H9 (cell line): ENCODE measurements at regions not wholly inside any gene's neighbourhood (a gene's known extent, or its start where the extent isn't known, plus 50 kb on each side); places are given as distances from the start of the nearest gene placed in this dataset.

ENCODE experiments used
- DNase-seq: peaks from one replicate; pipeline ENCODE4 v3.0.0-alpha.2; 2017
- H2AFZ ChIP-seq: one replicate; pipeline ENCODE4 v1.6.1; 2013; ENCODE audit warnings: mild to moderate bottlenecking, low read length, control low read depth, moderate library complexity
- H2AK5ac ChIP-seq: 2 replicates; pipeline ENCODE4 v1.6.1; 2013; ENCODE audit warnings: low read length, control low read depth, mixed read lengths; ENCODE audit not compliant: insufficient read length
- H2BK120ac ChIP-seq: one replicate; pipeline ENCODE4 v1.6.1; 2013; ENCODE audit warnings: low read depth, mild to moderate bottlenecking, low read length, control low read depth, inconsistent platforms; ENCODE audit not compliant: poor library complexity, severe bottlenecking
- H2BK12ac ChIP-seq: 2 replicates; pipeline ENCODE4 v1.6.1; 2013; ENCODE audit warnings: low read length, control low read depth, mixed read lengths, low read depth; ENCODE audit not compliant: insufficient read length
- H2BK15ac ChIP-seq: 2 replicates; pipeline ENCODE4 v1.6.1; 2013; ENCODE audit warnings: low read depth, low read length, control low read depth
- H2BK20ac ChIP-seq: one replicate; pipeline ENCODE4 v1.6.1; 2013; ENCODE audit warnings: low read depth, mild to moderate bottlenecking, low read length, control low read depth, inconsistent platforms; ENCODE audit not compliant: poor library complexity, severe bottlenecking
- H2BK5ac ChIP-seq: 2 replicates; pipeline ENCODE4 v1.6.1; 2013; ENCODE audit warnings: low read length, control low read depth, mixed read lengths; ENCODE audit not compliant: insufficient read length
- H3K14ac ChIP-seq: 2 replicates; pipeline ENCODE4 v1.6.1; 2013; ENCODE audit warnings: low read length, control low read depth; ENCODE audit not compliant: insufficient read depth
- H3K18ac ChIP-seq: 2 replicates; pipeline ENCODE4 v1.6.1; 2013; ENCODE audit warnings: low read depth, mild to moderate bottlenecking, mixed read lengths, low read length, control low read depth; ENCODE audit not compliant: insufficient read length
- H3K23ac ChIP-seq: 2 replicates; pipeline ENCODE4 v1.6.1; 2013; ENCODE audit warnings: low read length, control low read depth, mixed read lengths, low read depth; ENCODE audit not compliant: insufficient read length
- H3K23me2 ChIP-seq: 2 replicates; pipeline ENCODE4 v1.6.1; 2013; ENCODE audit warnings: low read depth, mild to moderate bottlenecking, mixed read lengths, low read length, control low read depth; ENCODE audit not compliant: insufficient read length, poor library complexity, severe bottlenecking
- H3K27ac ChIP-seq: 2 replicates; pipeline ENCODE4 v1.5.1; 2013; ENCODE audit warnings: low read length, control low read depth, mixed read lengths, low read depth; ENCODE audit not compliant: insufficient read length
- H3K27me3 ChIP-seq: 2 replicates; pipeline ENCODE4 v1.6.1; 2013; ENCODE audit warnings: low read length, control low read depth, inconsistent platforms; ENCODE audit not compliant: insufficient read depth
- H3K4ac ChIP-seq: 2 replicates; pipeline ENCODE4 v1.6.1; 2013; ENCODE audit warnings: low read depth, mild to moderate bottlenecking, control low read depth, inconsistent platforms, low read length, moderate library complexity
- H3K4me1 ChIP-seq: 2 replicates; pipeline ENCODE4 v1.6.1; 2013; ENCODE audit warnings: low read length, control low read depth, inconsistent platforms; ENCODE audit not compliant: insufficient read depth
- H3K4me2 ChIP-seq: 2 replicates; pipeline ENCODE4 v1.6.1; 2013; ENCODE audit warnings: low read length, control low read depth, mixed read lengths; ENCODE audit not compliant: insufficient read length, insufficient read depth
- H3K56ac ChIP-seq: 2 replicates; pipeline ENCODE4 v1.6.1; 2013; ENCODE audit warnings: low read depth, mild to moderate bottlenecking, mixed read lengths, low read length, control low read depth; ENCODE audit not compliant: insufficient read length
- H3K79me1 ChIP-seq: 2 replicates; pipeline ENCODE4 v1.6.1; 2013; ENCODE audit warnings: low read depth, mild to moderate bottlenecking, moderate library complexity, low read length, control low read depth, inconsistent platforms; ENCODE audit not compliant: insufficient read depth, poor library complexity, severe bottlenecking
- H3K79me2 ChIP-seq: 2 replicates; pipeline ENCODE4 v1.6.1; 2013; ENCODE audit warnings: low read length, control low read depth, inconsistent platforms; ENCODE audit not compliant: insufficient read depth
- H3K9ac ChIP-seq: 2 replicates; pipeline ENCODE4 v1.6.1; 2013; ENCODE audit warnings: low read length, control low read depth, mixed read lengths; ENCODE audit not compliant: insufficient read length; ENCODE audit errors: extremely low read depth
- H3K9me3 ChIP-seq: one replicate; pipeline ENCODE4 v1.6.1; 2013; ENCODE audit warnings: low read depth, low read length, inconsistent platforms; ENCODE audit not compliant: control insufficient read depth
- H3T11ph ChIP-seq: one replicate; pipeline ENCODE4 v1.6.1; 2013; ENCODE audit warnings: mild to moderate bottlenecking, low read length, control low read depth, inconsistent platforms
- H4K20me1 ChIP-seq: one replicate; pipeline ENCODE4 v1.6.1; 2013; ENCODE audit not compliant: control insufficient read depth, insufficient read length, insufficient read depth
- H4K5ac ChIP-seq: 2 replicates; pipeline ENCODE4 v1.6.1; 2013; ENCODE audit warnings: low read depth, mild to moderate bottlenecking, mixed read lengths, low read length, control low read depth; ENCODE audit not compliant: insufficient read length
- H4K8ac ChIP-seq: replicated peaks from 2 replicates; pipeline ENCODE4 v1.6.1; 2013; ENCODE audit warnings: low read length, control low read depth, mixed read lengths, low read depth; ENCODE audit not compliant: insufficient read length
- H4K91ac ChIP-seq: 2 replicates; pipeline ENCODE4 v1.6.1; 2013; ENCODE audit warnings: low read depth, mild to moderate bottlenecking, moderate library complexity, mixed read lengths, low read length, control low read depth; ENCODE audit not compliant: insufficient read length
- H3K27ac Mint-ChIP-seq, 3 experiments: 2 replicates in 2 of 3; 3 replicates in 1 of 3; pipeline ENCODE4 v1.8.0; 2020 to 2021; ENCODE audit warnings: mixed read lengths in 3 of 3, mild to moderate bottlenecking in 1 of 3, moderate library complexity in 1 of 3
- H3K27me3 Mint-ChIP-seq: 2 replicates; pipeline ENCODE4 v1.8.0; 2021; ENCODE audit warnings: low read depth, mild to moderate bottlenecking, moderate library complexity, mixed read lengths
- H3K36me3 Mint-ChIP-seq, 3 experiments: 2 replicates in 2 of 3; 3 replicates in 1 of 3; pipeline ENCODE4 v1.8.0; 2020 to 2021; ENCODE audit warnings: low read depth in 3 of 3, mixed read lengths in 3 of 3; ENCODE audit not compliant: insufficient read depth in 1 of 3
- H3K4me1 Mint-ChIP-seq, 2 experiments: 2 replicates each; pipeline ENCODE4 v1.8.0; 2020; ENCODE audit warnings: mixed read lengths in 2 of 2
- H3K4me3 Mint-ChIP-seq, 2 experiments: 2 replicates in 1 of 2; 3 replicates in 1 of 2; pipeline ENCODE4 v1.8.0; 2020 to 2021; ENCODE audit warnings: mild to moderate bottlenecking in 2 of 2, mixed read lengths in 2 of 2, moderate library complexity in 1 of 2
- H3K9me3 Mint-ChIP-seq, 2 experiments: 2 replicates in 1 of 2; 3 replicates in 1 of 2; pipeline ENCODE4 v1.8.0; 2020; ENCODE audit warnings: mild to moderate bottlenecking in 2 of 2, mixed read lengths in 2 of 2, moderate library complexity in 1 of 2
- WGBS: extraction: QIAGEN DNeasy Blood & Tissue Kit; methylation state at CpG from one replicate; pipeline ENCODE4 v1.1.7; 2013; ENCODE audit warnings: missing lambda C conversion rate, low lambda C conversion rate, mixed read lengths; ENCODE audit not compliant: insufficient read length; ENCODE audit errors: extremely low coverage; 5-methylcytosine and 5-hydroxymethylcytosine counted together
- TF ChIP-seq, protein P1 (sequence below): fragments of 200-600 bp; sonication (generic); conservative IDR thresholded peaks from 3 replicates; pipeline ENCODE4 v1.8.0; 2021; ENCODE audit warnings: antibody characterized with exemption, mild to moderate bottlenecking

DNA sequence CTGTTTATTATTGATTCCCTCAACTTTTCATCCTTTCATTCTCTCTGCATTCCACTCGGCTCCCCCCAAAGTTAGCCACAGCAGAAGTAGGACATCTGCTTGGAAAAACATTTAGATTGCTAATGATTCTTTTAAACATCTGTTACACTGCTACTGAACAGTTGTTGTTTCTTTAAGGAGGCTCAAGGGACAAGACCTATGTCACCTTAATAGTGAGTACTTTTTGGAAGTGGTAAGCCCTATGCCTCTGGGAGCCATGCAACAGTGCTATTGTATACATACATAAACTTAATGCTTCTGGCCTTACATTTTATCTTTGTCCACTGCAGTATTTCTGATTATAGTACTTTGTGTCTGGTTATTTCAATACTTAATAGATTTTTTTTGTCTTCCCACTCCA is 628.2 kb upstream of the FOXG1 start:
- Mint-ChIP-seq H3K36me3 (no peaks in the 10 kb centered on the region), H3K27me3 (peaks cover 5% of the 10 kb centered on the region; the same call in 1 of the 2 replicates), H3K4me3 (no peak overlapping the region), H3K27ac (no peak overlapping the region), H3K9me3 (peaks cover 4% of the 10 kb centered on the region in 2 experiments; a peak in 4 of 5 replicates), H3K4me1 (peaks cover 0 to 2% of the 10 kb centered on the region in 2 experiments; a peak in 1 of 4 replicates)
- Histone ChIP-seq H4K5ac (no peak overlapping the region), H3K14ac (no peak overlapping the region), H3K4ac (no peak overlapping the region), H4K8ac (no peak overlapping the region), H3K79me1 (no peaks in the 10 kb centered on the region), H2BK5ac (no peak overlapping the region), H3K23me2 (no peaks in the 10 kb centered on the region), H3K56ac (no peak overlapping the region), H3K18ac (no peak overlapping the region), H3K4me1 (no peaks in the 10 kb centered on the region; the same call in 1 of the 2 replicates), H2AK5ac (no peak overlapping the region), H2BK15ac (no peak overlapping the region), H2BK20ac (no peak overlapping the region), H4K20me1 (no peaks in the 10 kb centered on the region), H2BK12ac (no peak overlapping the region), H3K27me3 (no peaks in the 10 kb centered on the region), H2BK120ac (no peak overlapping the region), H4K91ac (no peak overlapping the region), H3T11ph (no peak overlapping the region), H3K27ac (no peak overlapping the region), H3K9ac (no peak overlapping the region), H3K79me2 (no peaks in the 10 kb centered on the region), H2AFZ (no peak overlapping the region), H3K4me2 (no peak overlapping the region), H3K9me3 (no peaks in the 10 kb centered on the region), H3K23ac (no peak overlapping the region)
- DNase-seq: no peak
- TF ChIP-seq, protein P1, sequence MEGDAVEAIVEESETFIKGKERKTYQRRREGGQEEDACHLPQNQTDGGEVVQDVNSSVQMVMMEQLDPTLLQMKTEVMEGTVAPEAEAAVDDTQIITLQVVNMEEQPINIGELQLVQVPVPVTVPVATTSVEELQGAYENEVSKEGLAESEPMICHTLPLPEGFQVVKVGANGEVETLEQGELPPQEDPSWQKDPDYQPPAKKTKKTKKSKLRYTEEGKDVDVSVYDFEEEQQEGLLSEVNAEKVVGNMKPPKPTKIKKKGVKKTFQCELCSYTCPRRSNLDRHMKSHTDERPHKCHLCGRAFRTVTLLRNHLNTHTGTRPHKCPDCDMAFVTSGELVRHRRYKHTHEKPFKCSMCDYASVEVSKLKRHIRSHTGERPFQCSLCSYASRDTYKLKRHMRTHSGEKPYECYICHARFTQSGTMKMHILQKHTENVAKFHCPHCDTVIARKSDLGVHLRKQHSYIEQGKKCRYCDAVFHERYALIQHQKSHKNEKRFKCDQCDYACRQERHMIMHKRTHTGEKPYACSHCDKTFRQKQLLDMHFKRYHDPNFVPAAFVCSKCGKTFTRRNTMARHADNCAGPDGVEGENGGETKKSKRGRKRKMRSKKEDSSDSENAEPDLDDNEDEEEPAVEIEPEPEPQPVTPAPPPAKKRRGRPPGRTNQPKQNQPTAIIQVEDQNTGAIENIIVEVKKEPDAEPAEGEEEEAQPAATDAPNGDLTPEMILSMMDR: no peak
- WGBS: no CpG with 5 or more reads among the region's 1 CpG
